HUES6 (cell line): ENCODE measurements at regions not wholly inside any gene's neighbourhood (a gene's known extent, or its start where the extent isn't known, plus 50 kb on each side); places are given as distances from the start of the nearest gene placed in this dataset.
"Not testable (repeated sequence)": the region's sequence is repeated elsewhere in the genome, so short reads cannot be mapped to it uniquely, and the experiment has no call there.

Experiments
- H3K27ac ChIP-seq: 2 replicates; pipeline ENCODE4 v1.7.0; 2013; ENCODE audit warnings: low read depth, mild to moderate bottlenecking, low read length, inconsistent platforms
- H3K27me3 ChIP-seq: 2 replicates; pipeline ENCODE4 v1.6.1; 2013; ENCODE audit warnings: low read length; ENCODE audit not compliant: control insufficient read depth, insufficient read depth
- H3K36me3 ChIP-seq: 2 replicates; pipeline ENCODE4 v1.6.1; 2013; ENCODE audit warnings: low read length; ENCODE audit not compliant: control insufficient read depth, insufficient read depth
- H3K4me1 ChIP-seq: 2 replicates; pipeline ENCODE4 v1.6.1; 2013; ENCODE audit warnings: low read length; ENCODE audit not compliant: control insufficient read depth, insufficient read depth
- H3K4me3 ChIP-seq: 2 replicates; pipeline ENCODE4 v1.5.1; 2013; ENCODE audit warnings: low read depth, low read length
- H3K9ac ChIP-seq: one replicate; pipeline ENCODE4 v1.6.1; 2013; ENCODE audit warnings: mild to moderate bottlenecking, low read length
- H3K9me3 ChIP-seq: 2 replicates; pipeline ENCODE4 v1.6.1; 2013; ENCODE audit warnings: low read depth, low read length; ENCODE audit not compliant: control insufficient read depth, insufficient read depth

- Histone ChIP-seq H3K27ac (no peak overlapping the region), H3K9ac (no peak overlapping the region), H3K36me3 (no peaks in the 10 kb centered on the region), H3K4me1 (peaks cover 23% of the 10 kb centered on the region), H3K9me3 (no peaks in the 10 kb centered on the region), H3K4me3 (no peak overlapping the region), H3K27me3 (no peaks in the 10 kb centered on the region)
Measured at GRCh38 chr2:48204750-48205136, 109.7 kb upstream of the FOXN2 start.

- no peak overlapping the region for H3K27ac ChIP-seq
- H3K27me3 ChIP-seq, result no peaks in the 10 kb centered on the region
- H3K9me3 ChIP-seq, result no peaks in the 10 kb centered on the region
- no peak overlapping the region for H3K9ac ChIP-seq
- H3K36me3 ChIP-seq, result no peaks in the 10 kb centered on the region
- no peak overlapping the region for H3K4me3 ChIP-seq
- H3K4me1 ChIP-seq, result peaks cover 23% of the 10 kb centered on the region
Measured at GRCh38 chr2:48205137-48205798, 109.2 kb upstream of the FOXN2 start.

- not testable (repeated sequence) for H3K27ac ChIP-seq, H3K4me3 ChIP-seq, H3K27me3 ChIP-seq, H3K36me3 ChIP-seq, H3K9ac ChIP-seq, H3K9me3 ChIP-seq
- peaks cover 23% of the 10 kb centered on the region for H3K4me1 ChIP-seq
Measured at GRCh38 chr2:48206056-48206656, 108.3 kb upstream of the FOXN2 start.

GRCh38 chr2:48207201-48207641, 107.3 kb upstream of the FOXN2 start:
- Histone ChIP-seq H3K36me3 (no peaks in the 10 kb centered on the region), H3K27me3 (no peaks in the 10 kb centered on the region), H3K9me3 (no peaks in the 10 kb centered on the region), H3K27ac (no peak overlapping the region), H3K4me3 (peak overlapping the region; percentile 9; the same call in 1 of the 2 replicates), H3K9ac (no peak overlapping the region), H3K4me1 (peaks cover 23% of the 10 kb centered on the region)

- H3K9ac ChIP-seq, result no peak overlapping the region
- no peaks in the 10 kb centered on the region for H3K36me3 ChIP-seq
- no peak overlapping the region for H3K27ac ChIP-seq
- no peaks in the 10 kb centered on the region for H3K9me3 ChIP-seq
- H3K4me3 ChIP-seq, result no peak overlapping the region
- no peaks in the 10 kb centered on the region for H3K27me3 ChIP-seq
- H3K4me1 ChIP-seq, result peaks cover 23% of the 10 kb centered on the region
Measured at GRCh38 chr2:48207851-48208250, 106.6 kb upstream of the FOXN2 start.

GRCh38 chr2:48209214-48209885, 105.1 kb upstream of the FOXN2 start:
- Histone ChIP-seq H3K36me3 (no peaks in the 10 kb centered on the region), H3K9ac (no peak overlapping the region), H3K27me3 (no peaks in the 10 kb centered on the region), H3K4me3 (no peak overlapping the region), H3K27ac (no peak overlapping the region), H3K4me1 (peaks cover 23% of the 10 kb centered on the region), H3K9me3 (peaks cover 2% of the 10 kb centered on the region; the same call in 1 of the 2 replicates)

GRCh38 chr2:48210189-48210588, 104.3 kb upstream of the FOXN2 start:
- no peak overlapping the region for H3K9ac ChIP-seq
- H3K4me1 ChIP-seq, result peaks cover 22% of the 10 kb centered on the region
- no peaks in the 10 kb centered on the region for H3K36me3 ChIP-seq
- peaks cover 3% of the 10 kb centered on the region; the same call in 1 of the 2 replicates for H3K9me3 ChIP-seq
- no peaks in the 10 kb centered on the region for H3K27me3 ChIP-seq
- H3K4me3 ChIP-seq, result no peak overlapping the region
- H3K27ac ChIP-seq, result no peak overlapping the region

- H3K9me3 ChIP-seq, result peaks cover 3% of the 10 kb centered on the region; the same call in 1 of the 2 replicates
- H3K4me1 ChIP-seq, result peaks cover 2% of the 10 kb centered on the region; the same call in 1 of the 2 replicates
- H3K9ac ChIP-seq, result no peak overlapping the region
- H3K27ac ChIP-seq, result no peak overlapping the region
- no peaks in the 10 kb centered on the region for H3K27me3 ChIP-seq
- no peak overlapping the region for H3K4me3 ChIP-seq
- no peaks in the 10 kb centered on the region for H3K36me3 ChIP-seq
Measured at GRCh38 chr2:48213646-48214045, 100.8 kb upstream of the FOXN2 start.

GRCh38 chr2:48218169-48218568, 96.3 kb upstream of the FOXN2 start:
- no peaks in the 10 kb centered on the region for H3K36me3 ChIP-seq
- H3K9ac ChIP-seq, result no peak overlapping the region
- H3K4me1 ChIP-seq, result no peaks in the 10 kb centered on the region
- H3K4me3 ChIP-seq, result no peak overlapping the region
- H3K9me3 ChIP-seq, result peaks cover 3% of the 10 kb centered on the region; the same call in 1 of the 2 replicates
- no peaks in the 10 kb centered on the region for H3K27me3 ChIP-seq
- no peak overlapping the region for H3K27ac ChIP-seq

GRCh38 chr2:48219234-48219554, 95.3 kb upstream of the FOXN2 start:
- H3K27ac ChIP-seq, result no peak overlapping the region
- no peaks in the 10 kb centered on the region for H3K4me1 ChIP-seq
- H3K36me3 ChIP-seq, result no peaks in the 10 kb centered on the region
- H3K9ac ChIP-seq, result no peak overlapping the region
- H3K27me3 ChIP-seq, result no peaks in the 10 kb centered on the region
- no peak overlapping the region for H3K4me3 ChIP-seq
- peaks cover 3% of the 10 kb centered on the region; the same call in 1 of the 2 replicates for H3K9me3 ChIP-seq
